MV-4-11 (cell line): ENCODE measurements at regions not wholly inside any gene's neighbourhood (a gene's known extent, or its start where the extent isn't known, plus 50 kb on each side); places are given as distances from the start of the nearest gene placed in this dataset.
"Not testable (repeated sequence)": the region's sequence is repeated elsewhere in the genome, so short reads cannot be mapped to it uniquely, and the experiment has no call there.

Experiments
- DNase-seq: peaks from one replicate; lab custom pipeline; 2025; lab: John Stamatoyannopoulos, UW

DNA sequence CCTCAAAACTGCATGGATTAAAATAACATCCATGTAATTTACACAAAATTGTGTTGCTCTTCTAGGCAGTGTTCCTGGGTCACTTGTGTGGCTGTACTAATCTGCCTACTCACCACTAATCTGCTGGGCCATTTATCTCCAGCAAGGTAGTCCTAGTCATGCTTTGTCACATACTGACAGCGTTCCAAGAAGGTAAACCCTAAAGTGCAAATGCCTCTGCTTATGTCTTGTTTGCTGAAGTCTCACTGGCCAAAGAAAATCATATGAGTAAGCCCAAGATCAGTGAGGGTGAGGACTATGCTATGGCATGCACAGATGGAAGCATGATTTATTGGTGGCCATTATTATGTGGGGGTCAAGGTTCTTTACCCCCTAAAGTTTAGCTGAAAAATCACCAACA lies 630.2 kb upstream of the LUZP2 start:
- DNase-seq = no peak

- no peak for DNase-seq
Measured at GRCh38 chr11:23869671-23870070, 627.2 kb upstream of the LUZP2 start.

- DNase-seq = no peak
Measured at GRCh38 chr11:23873406-23873805, 623.4 kb upstream of the LUZP2 start.

GRCh38 chr11:23875176-23875850 lies 621.5 kb upstream of the LUZP2 start:
- DNase-seq = no peak

DNA sequence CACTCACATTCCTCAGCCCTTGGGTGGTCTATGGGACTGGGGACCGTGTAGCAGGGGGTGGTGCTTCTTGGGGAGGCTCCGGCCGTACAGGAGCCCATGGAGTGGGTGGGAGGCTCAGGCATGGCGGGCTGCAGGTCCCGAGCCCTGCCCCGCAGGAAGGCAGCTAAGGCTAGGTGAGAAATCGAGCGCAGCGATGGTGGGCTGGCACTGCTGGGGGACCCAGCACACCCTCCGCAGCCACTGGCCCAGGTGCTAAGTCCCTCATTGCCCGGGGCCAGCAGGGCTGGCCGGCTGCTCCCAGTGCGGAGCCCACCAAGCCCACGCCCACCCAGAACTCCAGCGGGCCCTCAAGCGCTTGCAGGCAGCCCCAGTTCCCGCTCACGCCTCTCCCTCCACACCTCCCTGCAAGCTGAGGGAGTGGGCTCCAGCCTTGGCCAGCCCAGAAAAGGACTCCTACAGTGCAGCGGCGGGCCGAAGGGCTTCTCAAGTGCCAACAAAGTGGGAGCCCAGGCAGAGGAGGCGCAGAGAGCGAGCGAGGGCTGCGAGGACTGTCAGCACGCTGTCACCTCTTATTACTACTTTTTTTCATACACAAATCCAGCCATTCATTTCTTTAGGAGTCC lies 613.3 kb upstream of the LUZP2 start:
- DNase-seq = not testable (repeated sequence)

- no peak for DNase-seq
Measured at GRCh38 chr11:23884341-23884740, 612.5 kb upstream of the LUZP2 start.

GRCh38 chr11:23885801-23886200 lies 611.1 kb upstream of the LUZP2 start:
- DNase-seq = no peak

DNA sequence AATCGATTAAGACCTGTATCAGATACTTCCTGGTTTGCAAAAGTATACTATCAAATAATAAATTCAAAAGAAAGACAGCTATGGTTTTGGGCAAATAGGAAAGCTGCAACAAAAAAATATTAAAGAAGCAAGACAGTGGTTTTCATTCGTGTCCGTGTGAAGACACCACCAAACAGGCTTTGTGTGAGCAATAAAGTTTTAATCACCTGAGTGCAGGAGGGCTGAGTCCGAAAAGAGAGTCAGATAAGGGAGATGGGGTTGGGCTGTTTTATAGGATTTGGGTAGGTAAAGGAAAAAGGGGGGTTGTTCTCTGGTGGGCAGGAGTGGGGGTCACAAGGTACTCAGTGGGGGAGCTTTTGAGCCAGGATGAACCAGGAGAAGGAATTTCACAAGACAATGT lies 609.7 kb upstream of the LUZP2 start:
- not testable (repeated sequence) for DNase-seq

DNA sequence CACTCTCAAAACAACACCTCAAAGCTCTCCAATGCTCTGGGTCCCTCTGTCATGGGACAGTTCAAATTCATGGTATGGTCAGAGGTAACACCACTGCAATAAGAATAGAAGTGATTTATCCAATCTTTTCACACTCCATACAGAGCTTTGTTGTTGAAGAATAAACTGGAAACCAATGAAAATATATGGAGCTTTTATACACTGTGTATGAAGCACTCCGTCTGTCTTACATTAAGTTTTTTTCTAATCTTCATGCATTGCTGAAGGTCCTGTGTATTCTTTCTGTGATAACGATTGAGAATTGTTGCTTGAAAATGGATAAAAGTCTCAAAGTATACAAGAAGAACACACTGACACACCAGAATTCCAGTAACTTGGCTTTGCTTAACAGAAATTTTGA lies 603.7 kb upstream of the LUZP2 start:
- DNase-seq = no peak

GRCh38 chr11:23897453-23898286 lies 599.2 kb upstream of the LUZP2 start:
- DNase-seq = no peak

DNA sequence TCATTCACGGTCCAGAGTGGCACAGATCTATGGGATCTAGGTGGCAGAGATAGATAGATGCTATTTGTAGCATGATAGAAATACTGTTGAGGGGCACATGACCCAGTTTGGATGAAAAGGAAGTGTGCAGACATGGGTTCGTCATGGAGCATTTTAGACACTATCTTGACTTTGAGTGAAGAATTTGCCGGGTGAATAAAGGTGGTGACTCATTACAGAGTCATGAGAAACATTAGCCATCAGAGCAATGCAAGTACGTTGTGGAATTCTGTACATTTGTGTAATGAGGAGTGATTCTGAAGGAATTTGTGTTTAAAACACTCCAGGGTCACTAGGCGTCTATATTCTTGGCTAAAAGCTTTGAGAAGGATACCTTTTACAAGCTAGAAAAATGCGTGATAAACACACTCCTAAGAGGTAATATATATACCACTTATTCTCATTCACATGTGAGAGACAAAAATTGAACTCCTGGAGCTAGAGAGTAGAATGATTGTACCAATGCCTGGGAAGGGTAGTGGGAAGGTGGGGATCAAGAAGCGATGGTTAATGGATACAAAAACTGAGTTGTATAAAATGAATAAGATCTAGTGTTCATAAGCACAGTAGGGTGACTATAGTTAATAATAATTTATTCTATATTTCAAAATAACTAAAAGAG lies 593.7 kb upstream of the LUZP2 start:
- DNase-seq = no peak

GRCh38 chr11:23919455-23919854 lies 577.4 kb upstream of the LUZP2 start:
- no peak for DNase-seq

DNA sequence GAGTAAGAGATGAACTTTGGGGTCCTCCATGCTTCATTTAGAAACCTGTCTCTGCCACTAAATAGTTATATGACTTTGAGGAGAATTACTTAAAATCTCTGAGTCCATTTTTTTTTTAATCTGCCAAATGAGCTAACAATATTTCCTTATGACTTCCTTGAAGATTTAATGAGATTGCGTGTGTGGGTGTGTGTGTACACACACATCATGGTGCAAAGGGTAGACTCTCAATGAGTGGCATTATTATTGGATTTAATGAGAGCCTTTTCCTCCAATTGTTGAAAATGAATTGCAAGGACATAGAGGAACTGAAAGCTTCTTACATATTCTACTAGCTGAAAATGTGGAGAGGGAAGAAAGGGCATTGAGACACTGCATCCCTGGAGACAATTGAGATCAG lies 573.5 kb upstream of the LUZP2 start:
- no peak for DNase-seq

GRCh38 chr11:23924226-23924625 lies 572.6 kb upstream of the LUZP2 start:
- no peak for DNase-seq

DNA sequence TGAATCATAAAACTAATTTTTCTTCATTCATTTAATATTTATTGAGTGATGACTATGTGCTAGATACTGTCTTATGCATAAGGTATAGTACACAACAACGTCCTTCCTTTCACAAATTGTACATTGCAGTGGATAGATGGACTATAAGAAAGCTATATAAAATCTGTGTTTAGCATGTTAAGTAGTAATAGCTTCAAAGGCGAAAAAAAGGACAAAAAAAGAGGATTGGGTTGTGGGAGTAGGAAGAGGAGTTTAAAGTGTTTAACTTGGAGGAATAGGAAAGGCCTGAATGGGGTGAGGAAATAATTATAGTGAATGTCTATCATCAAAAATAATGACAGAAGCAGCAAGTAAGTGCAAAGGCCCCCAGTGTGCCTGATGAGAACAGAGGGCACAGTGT lies 565.4 kb upstream of the LUZP2 start:
- no peak for DNase-seq

DNA sequence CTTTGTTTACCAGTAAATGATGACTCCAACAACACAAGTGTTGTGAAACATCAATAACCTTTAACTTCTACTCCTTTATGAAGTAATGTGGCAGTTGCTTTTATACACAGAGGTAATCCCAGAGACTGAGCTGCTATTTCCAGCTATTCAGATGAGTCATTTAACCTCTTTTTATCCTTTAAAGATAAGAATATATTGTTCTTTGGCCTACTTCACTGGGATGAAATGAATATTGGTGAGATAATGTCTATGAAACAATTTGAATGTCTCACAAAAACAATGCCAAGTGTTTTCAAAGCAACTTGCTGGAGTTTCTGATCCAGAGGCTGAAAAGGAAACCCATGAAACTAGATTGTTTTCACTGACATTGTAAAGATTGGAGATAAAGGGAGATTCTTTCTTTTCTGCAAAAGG lies 564.4 kb upstream of the LUZP2 start:
- DNase-seq = no peak

DNA sequence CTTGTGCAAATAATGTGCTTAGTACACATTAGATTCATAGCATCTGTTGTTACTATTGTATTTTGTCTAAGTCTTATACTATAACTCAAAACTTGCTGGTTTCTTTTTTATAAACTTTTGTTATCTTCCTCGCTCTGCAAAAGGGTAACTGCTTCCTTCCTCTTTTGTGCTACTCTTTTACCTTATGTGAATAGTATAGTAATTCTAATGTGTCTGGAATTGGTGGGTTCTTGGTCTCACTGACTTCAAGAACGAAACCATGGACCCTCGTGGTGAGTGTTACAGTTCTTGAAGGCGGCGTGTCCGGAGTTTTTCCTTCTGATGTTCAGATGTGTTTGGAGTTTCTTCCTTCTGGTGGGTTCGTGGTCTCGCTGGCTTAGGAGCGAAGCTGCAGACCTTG lies 563.1 kb upstream of the LUZP2 start:
- DNase-seq = no peak

- not testable (repeated sequence) for DNase-seq
Measured at GRCh38 chr11:23934671-23935270, 562.1 kb upstream of the LUZP2 start.

DNA sequence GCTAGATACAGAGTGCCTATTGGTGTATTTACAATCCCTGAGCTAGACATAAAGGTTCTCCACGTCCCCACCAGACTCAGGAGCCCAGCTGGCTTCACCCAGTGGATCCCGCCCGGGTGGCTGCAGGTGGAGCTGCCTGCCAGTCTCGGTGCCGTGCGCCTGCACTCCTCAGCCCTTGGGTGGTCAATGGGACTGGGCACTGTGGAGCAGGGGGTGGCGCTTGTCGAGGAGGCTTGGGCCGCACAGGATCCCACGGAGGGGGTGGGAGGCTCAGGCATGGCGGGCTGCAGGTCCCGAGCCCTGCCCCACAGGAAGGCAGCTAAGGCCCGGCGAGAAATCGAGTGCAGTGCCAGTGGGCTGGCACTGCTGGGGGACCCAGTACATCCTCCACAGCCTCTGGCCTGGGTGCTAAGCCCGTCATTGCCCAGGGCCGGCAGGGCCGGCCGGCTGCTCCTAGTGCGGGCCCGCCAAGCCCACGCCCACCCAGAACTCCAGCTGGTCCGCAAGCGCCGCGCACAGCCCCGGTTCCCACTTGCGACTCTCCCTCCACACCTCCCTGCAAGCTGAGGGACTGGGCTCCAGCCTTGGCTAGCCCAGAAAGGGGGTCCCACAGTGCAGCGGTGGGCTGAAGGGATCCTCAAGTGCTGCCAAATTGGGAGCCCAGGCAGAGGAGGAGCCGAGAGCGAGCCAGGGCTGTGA lies 554.6 kb upstream of the LUZP2 start:
- DNase-seq = not testable (repeated sequence)

- no peak for DNase-seq
Measured at GRCh38 chr11:23944923-23945322, 551.9 kb upstream of the LUZP2 start.

- no peak for DNase-seq
Measured at GRCh38 chr11:23947883-23948282, 549.0 kb upstream of the LUZP2 start.

- no peak for DNase-seq
Measured at GRCh38 chr11:23948851-23949250, 548.0 kb upstream of the LUZP2 start.
